ENCODE measurements at regions not wholly inside any gene's neighbourhood (a gene's known extent, or its start where the extent isn't known, plus 50 kb on each side); places are given as distances from the start of the nearest gene placed in this dataset.

DNA sequence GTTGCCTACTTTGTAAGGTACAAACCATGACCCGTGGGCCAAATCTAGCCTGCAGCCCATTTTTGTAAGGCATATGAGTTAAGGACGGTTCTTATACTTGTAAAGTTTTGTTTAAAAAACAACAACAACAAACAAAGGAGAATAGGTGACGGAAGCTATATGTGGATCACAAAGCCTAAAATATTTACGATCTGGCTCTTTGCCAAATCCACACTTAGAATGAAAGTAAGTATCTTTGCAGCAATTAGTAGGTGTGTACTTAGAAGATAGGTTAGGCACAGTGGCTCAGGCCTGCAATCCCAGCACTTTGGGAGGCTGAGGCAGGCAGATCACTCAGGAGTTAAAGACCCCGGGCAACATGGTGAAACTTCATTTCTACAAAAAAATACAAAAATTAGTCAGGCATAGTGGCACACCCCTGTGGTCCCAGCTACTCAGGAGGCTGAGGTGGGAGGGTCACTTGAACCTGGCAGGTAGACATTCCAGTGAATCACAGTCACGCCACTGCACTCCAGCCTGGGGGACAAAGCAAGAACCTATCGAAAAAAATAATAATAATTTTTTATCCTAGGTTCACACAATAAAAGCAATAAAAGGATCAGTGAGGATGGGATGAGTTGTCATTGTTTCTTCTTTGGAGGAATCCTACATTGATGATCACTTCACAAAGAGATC lies 57.8 kb upstream of the CTAGE1 start:
- ChIA-PET CTCF (ENCODE audit: partially characterized antibody) (no interaction called here), POLR2A (ENCODE audit: partially characterized antibody) (no interaction called here)
- no peaks in the 10 kb centered on the region for H3K36me3 Mint-ChIP-seq
- Histone ChIP-seq H3K9me3 (ENCODE audit: control insufficient read depth in 1 of 2, low read length in 2 of 2) (no peaks in the 10 kb centered on the region), H3K4me1 (ENCODE audit: insufficient read depth, low read length) (no peaks in the 10 kb centered on the region), H3K27ac (ENCODE audit: low read depth, low read length) (no peak overlapping the region), H3K36me3 (ENCODE audit: insufficient read depth, low read length) (no peaks in the 10 kb centered on the region), H3K27me3 (ENCODE audit: insufficient read depth, low read length) (no peaks in the 10 kb centered on the region), H3K4me3 (ENCODE audit: low read length in 2 of 2) (no peak overlapping the region)
- no peaks in the 10 kb centered on the region for H3K27me3 Mint-ChIP-seq
- no peak for DNase-seq
- H3K27ac Mint-ChIP-seq: no peak overlapping the region
- H3K9me3 Mint-ChIP-seq: peaks cover 0 to 4% (median 0%) of the 10 kb centered on the region in 8 donors
- no peak overlapping the region for H3K4me3 Mint-ChIP-seq
- intact Hi-C loops (cut with micrococcal nuclease): no loop called here
- H3K4me1 Mint-ChIP-seq: no peaks in the 10 kb centered on the region

DNA sequence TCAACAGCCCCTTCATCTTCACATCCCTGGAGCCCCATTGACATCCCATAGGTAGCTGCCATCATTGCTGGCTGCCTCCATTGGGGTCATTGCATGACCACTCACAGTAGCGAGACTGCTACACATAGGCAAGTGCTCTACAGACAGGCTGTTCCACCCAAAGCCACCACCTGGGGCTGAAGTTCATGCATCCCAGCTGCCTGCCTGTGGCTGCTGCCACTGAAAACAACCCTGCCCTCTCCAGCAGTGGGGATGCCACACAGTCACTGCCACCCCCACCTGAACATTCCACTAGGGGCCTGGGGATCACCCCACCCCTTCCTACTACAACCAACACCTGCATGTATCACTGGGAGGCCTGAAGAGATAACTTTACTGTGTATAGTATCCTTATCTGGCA lies 59.5 kb upstream of the CTAGE1 start:
- H3K36me3 Mint-ChIP-seq: no peaks in the 10 kb centered on the region
- Histone ChIP-seq H3K4me3 (ENCODE audit: low read length in 2 of 2) (no peak overlapping the region), H3K27me3 (ENCODE audit: insufficient read depth, low read length) (no peaks in the 10 kb centered on the region), H3K9me3 (ENCODE audit: control insufficient read depth in 1 of 2, low read length in 2 of 2) (no peaks in the 10 kb centered on the region), H3K27ac (ENCODE audit: low read depth, low read length) (no peak overlapping the region), H3K36me3 (ENCODE audit: insufficient read depth, low read length) (no peaks in the 10 kb centered on the region), H3K4me1 (ENCODE audit: insufficient read depth, low read length) (no peaks in the 10 kb centered on the region)
- no peak overlapping the region for H3K4me3 Mint-ChIP-seq
- H3K4me1 Mint-ChIP-seq: no peaks in the 10 kb centered on the region
- intact Hi-C loops (cut with micrococcal nuclease): no loop called here
- DNase-seq: no peak
- ChIA-PET POLR2A (ENCODE audit: partially characterized antibody) (no interaction called here), CTCF (ENCODE audit: partially characterized antibody) (no interaction called here)
- no peak overlapping the region for H3K27ac Mint-ChIP-seq
- peaks cover 0 to 8% (median 0%) of the 10 kb centered on the region in 8 donors for H3K9me3 Mint-ChIP-seq
- H3K27me3 Mint-ChIP-seq: no peaks in the 10 kb centered on the region

DNA sequence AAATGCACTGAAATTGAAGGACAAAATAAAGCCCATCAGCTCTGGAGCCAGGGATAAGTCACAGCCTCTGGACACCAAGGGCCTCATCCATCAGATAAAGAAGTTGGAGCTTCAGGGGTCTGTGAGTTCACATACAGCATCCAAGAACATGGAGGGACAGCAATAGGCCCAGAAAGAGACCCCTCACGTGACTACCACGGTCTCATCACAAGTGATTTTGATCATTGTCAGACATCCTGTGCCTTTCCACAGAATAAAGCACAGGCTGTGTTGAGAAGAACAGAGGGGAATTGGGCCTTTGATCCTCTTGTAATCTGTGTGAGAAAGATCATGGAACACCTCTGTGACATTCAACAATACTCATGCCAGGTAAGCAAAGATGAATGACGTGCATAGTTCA lies 65.2 kb upstream of the CTAGE1 start:
- POLR2A ChIA-PET (ENCODE audit: partially characterized antibody): no interaction called here
- no peak overlapping the region for H3K4me3 Mint-ChIP-seq
- intact Hi-C loops (cut with micrococcal nuclease): no loop called here
- CTCF ChIA-PET (ENCODE audit: partially characterized antibody): no interaction called here
- H3K27me3 ChIP-seq (ENCODE audit: insufficient read depth, low read length): no peaks in the 10 kb centered on the region
- no peaks in the 10 kb centered on the region for H3K4me1 ChIP-seq (ENCODE audit: insufficient read depth, low read length)
- no peak overlapping the region for H3K27ac Mint-ChIP-seq
- no peaks in the 10 kb centered on the region for H3K4me1 Mint-ChIP-seq
- H3K36me3 Mint-ChIP-seq: no peaks in the 10 kb centered on the region
- no peak overlapping the region for H3K4me3 ChIP-seq (ENCODE audit: low read length in 2 of 2)
- DNase-seq: no peak
- no peak overlapping the region for H3K27ac ChIP-seq (ENCODE audit: low read depth, low read length)
- H3K36me3 ChIP-seq (ENCODE audit: insufficient read depth, low read length): no peaks in the 10 kb centered on the region
- H3K9me3 Mint-ChIP-seq: peaks cover 0 to 4% (median 1%) of the 10 kb centered on the region in 8 donors
- peaks cover 0 to 1% of the 10 kb centered on the region in 2 donors for H3K27me3 Mint-ChIP-seq
- H3K9me3 ChIP-seq (ENCODE audit: control insufficient read depth in 1 of 2, low read length in 2 of 2): no peaks in the 10 kb centered on the region

DNA sequence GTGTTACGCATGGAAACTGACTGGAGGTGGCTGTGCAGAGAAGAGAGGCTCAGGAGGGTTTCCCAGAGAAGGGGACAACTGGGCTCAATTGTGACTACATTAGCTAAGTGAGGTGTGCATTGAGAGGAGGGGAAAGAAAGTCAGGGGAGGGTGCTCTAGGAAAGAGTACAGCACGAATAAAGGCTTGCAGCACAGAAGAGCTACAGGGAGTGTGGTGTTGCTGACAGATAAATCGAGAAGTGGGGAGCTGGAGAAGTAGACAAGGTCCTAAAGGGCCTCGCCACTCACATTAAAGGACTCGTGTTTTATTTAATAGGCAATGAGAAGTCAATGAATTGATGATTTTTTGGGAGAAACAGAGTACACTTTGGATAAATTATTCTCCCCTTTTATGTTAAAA lies 65.7 kb upstream of the CTAGE1 start:
- Mint-ChIP-seq H3K27me3 (peaks cover 0 to 1% of the 10 kb centered on the region in 2 donors), H3K36me3 (no peaks in the 10 kb centered on the region), H3K9me3 (peaks cover 0 to 4% (median 1%) of the 10 kb centered on the region in 8 donors), H3K27ac (no peak overlapping the region), H3K4me3 (no peak overlapping the region), H3K4me1 (no peaks in the 10 kb centered on the region)
- Histone ChIP-seq H3K4me1 (ENCODE audit: insufficient read depth, low read length) (no peaks in the 10 kb centered on the region), H3K27ac (ENCODE audit: low read depth, low read length) (no peak overlapping the region), H3K27me3 (ENCODE audit: insufficient read depth, low read length) (no peaks in the 10 kb centered on the region), H3K4me3 (ENCODE audit: low read length in 2 of 2) (no peak overlapping the region), H3K9me3 (ENCODE audit: control insufficient read depth in 1 of 2, low read length in 2 of 2) (no peaks in the 10 kb centered on the region), H3K36me3 (ENCODE audit: insufficient read depth, low read length) (no peaks in the 10 kb centered on the region)
- ChIA-PET CTCF (ENCODE audit: partially characterized antibody) (no interaction called here), POLR2A (ENCODE audit: partially characterized antibody) (no interaction called here)
- no peak for DNase-seq
- intact Hi-C loops (cut with micrococcal nuclease): no loop called here

DNA sequence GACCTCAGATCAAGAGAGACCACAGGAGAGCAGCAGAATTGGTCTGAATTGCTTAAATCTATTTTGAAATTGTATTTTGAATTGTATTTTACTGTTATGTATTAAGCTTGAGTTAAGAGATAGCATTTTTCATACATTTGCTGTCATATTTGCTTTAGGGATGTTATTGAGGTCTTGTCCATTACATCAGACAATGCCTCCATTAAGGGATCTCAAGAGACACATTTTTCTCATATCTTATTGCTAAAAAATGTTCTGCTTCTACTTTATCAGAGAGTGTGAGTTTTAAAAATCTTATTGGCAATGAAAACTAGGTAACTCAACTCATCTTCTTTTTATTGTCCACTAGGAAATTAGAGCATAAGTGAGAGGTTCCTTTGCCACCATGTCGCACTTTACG lies 66.8 kb upstream of the CTAGE1 start:
- ChIA-PET POLR2A (ENCODE audit: partially characterized antibody) (no interaction called here), CTCF (ENCODE audit: partially characterized antibody) (no interaction called here)
- no peak overlapping the region for H3K4me3 Mint-ChIP-seq
- no peak for DNase-seq
- intact Hi-C loops (cut with micrococcal nuclease): no loop called here
- H3K4me1 Mint-ChIP-seq: no peaks in the 10 kb centered on the region
- H3K36me3 ChIP-seq (ENCODE audit: insufficient read depth, low read length): no peaks in the 10 kb centered on the region
- no peaks in the 10 kb centered on the region for H3K27me3 ChIP-seq (ENCODE audit: insufficient read depth, low read length)
- no peaks in the 10 kb centered on the region for H3K9me3 ChIP-seq (ENCODE audit: control insufficient read depth in 1 of 2, low read length in 2 of 2)
- H3K27ac Mint-ChIP-seq: no peak overlapping the region
- no peak overlapping the region for H3K4me3 ChIP-seq (ENCODE audit: low read length in 2 of 2)
- no peaks in the 10 kb centered on the region for H3K4me1 ChIP-seq (ENCODE audit: insufficient read depth, low read length)
- H3K36me3 Mint-ChIP-seq: no peaks in the 10 kb centered on the region
- H3K27me3 Mint-ChIP-seq: peaks cover 2 to 5% of the 10 kb centered on the region in 2 donors
- peaks cover 0 to 4% (median 1%) of the 10 kb centered on the region in 8 donors for H3K9me3 Mint-ChIP-seq
- no peak overlapping the region for H3K27ac ChIP-seq (ENCODE audit: low read depth, low read length)

DNA sequence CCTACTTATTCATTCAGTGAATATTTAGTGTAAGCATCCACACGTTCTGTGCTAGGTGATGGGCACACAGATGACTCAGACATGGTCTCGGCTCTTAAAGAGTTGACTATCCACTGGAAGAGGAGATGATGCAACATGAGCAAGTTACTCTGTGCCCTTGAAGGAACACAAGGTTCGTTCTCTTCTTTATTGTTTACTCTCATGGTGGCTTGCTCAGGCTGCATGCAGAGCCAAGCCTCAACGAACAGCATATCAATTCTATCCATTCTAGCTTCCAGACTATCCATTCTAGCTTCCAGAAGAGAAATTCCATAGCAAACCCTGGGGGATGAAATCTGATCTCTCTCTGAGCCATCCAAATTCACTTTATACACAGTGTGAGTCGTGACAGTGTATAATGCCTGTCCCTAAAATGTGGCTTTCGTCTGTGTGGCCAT lies 68.1 kb upstream of the CTAGE1 start:
- DNase-seq: no peak
- H3K4me1 Mint-ChIP-seq: no peaks in the 10 kb centered on the region

DNA sequence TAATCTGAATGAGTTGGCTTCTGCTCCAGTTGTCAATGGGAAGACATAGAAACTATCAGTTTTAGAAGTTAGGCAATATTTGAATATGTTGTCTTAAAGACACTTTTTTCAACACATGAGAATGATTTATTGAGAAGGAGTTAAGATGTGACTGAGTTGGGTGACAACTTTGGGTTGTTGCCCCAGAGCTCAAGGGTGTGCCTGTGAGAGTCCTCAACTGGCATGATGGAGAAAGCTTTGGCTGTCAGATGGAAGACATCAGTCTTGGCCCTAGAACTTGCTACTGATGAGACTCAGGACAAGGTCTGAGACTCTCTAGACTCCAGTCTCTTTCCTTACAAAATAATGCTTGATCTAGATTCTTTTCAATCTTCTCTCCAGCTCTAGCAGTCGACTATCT lies 69.0 kb upstream of the CTAGE1 start:
- Mint-ChIP-seq H3K9me3 (peaks cover 0 to 4% (median under 1%) of the 10 kb centered on the region in 8 donors), H3K36me3 (no peaks in the 10 kb centered on the region), H3K4me3 (no peak overlapping the region), H3K27ac (no peak overlapping the region), H3K27me3 (peaks cover 4 to 5% of the 10 kb centered on the region in 2 donors), H3K4me1 (no peaks in the 10 kb centered on the region)
- Histone ChIP-seq H3K4me3 (ENCODE audit: low read length in 2 of 2) (no peak overlapping the region), H3K4me1 (ENCODE audit: insufficient read depth, low read length) (no peaks in the 10 kb centered on the region), H3K9me3 (ENCODE audit: control insufficient read depth in 1 of 2, low read length in 2 of 2) (no peaks in the 10 kb centered on the region), H3K36me3 (ENCODE audit: insufficient read depth, low read length) (no peaks in the 10 kb centered on the region), H3K27me3 (ENCODE audit: insufficient read depth, low read length) (no peaks in the 10 kb centered on the region), H3K27ac (ENCODE audit: low read depth, low read length) (no peak overlapping the region)
- intact Hi-C loops (cut with micrococcal nuclease): no loop called here
- DNase-seq: no peak
- ChIA-PET POLR2A (ENCODE audit: partially characterized antibody) (no interaction called here), CTCF (ENCODE audit: partially characterized antibody) (no interaction called here)

More for the DNA sequence above, 68.1 kb upstream of the CTAGE1 start:
- Histone ChIP-seq H3K4me1 (ENCODE audit: insufficient read depth, low read length) (no peaks in the 10 kb centered on the region), H3K4me3 (ENCODE audit: low read length in 2 of 2) (no peak overlapping the region), H3K36me3 (ENCODE audit: insufficient read depth, low read length) (no peaks in the 10 kb centered on the region), H3K27me3 (ENCODE audit: insufficient read depth, low read length) (no peaks in the 10 kb centered on the region), H3K9me3 (ENCODE audit: control insufficient read depth in 1 of 2, low read length in 2 of 2) (no peaks in the 10 kb centered on the region), H3K27ac (ENCODE audit: low read depth, low read length) (no peak overlapping the region)
- Mint-ChIP-seq H3K27ac (no peak overlapping the region), H3K4me3 (no peak overlapping the region), H3K27me3 (peaks cover 2 to 5% of the 10 kb centered on the region in 2 donors), H3K9me3 (peaks cover 0 to 4% (median 2%) of the 10 kb centered on the region in 8 donors), H3K36me3 (no peaks in the 10 kb centered on the region)
- ChIA-PET POLR2A (ENCODE audit: partially characterized antibody) (no interaction called here), CTCF (ENCODE audit: partially characterized antibody) (no interaction called here)
- intact Hi-C loops (cut with micrococcal nuclease): no loop called here

DNA sequence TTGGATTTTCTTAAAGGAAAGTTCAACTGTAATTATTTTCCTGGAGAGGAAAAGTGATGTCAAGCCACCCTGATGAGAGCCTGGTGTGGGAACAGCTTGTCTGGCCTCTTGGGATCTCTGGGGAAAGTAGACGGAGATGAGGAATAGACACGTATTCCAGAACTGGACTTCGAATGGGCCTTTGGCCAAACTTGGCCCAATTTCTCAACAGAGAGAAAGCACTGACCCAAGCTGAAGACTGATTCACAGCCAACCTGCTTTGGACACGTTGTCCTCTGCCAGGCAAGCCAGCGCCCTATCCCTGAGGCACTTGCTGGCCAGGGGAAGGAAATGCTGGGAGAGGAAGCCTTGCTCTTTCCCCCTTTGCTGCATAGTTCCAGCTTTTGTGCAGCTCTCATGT lies 70.8 kb upstream of the CTAGE1 start:
- H3K27me3 ChIP-seq (ENCODE audit: insufficient read depth, low read length): no peaks in the 10 kb centered on the region
- Mint-ChIP-seq H3K36me3 (no peaks in the 10 kb centered on the region), H3K4me3 (no peak overlapping the region), H3K4me1 (no peaks in the 10 kb centered on the region), H3K9me3 (peaks cover 0 to 6% (median 2%) of the 10 kb centered on the region in 8 donors), H3K27ac (no peak overlapping the region), H3K27me3 (peaks cover 4 to 5% of the 10 kb centered on the region in 2 donors)
- ChIA-PET POLR2A (ENCODE audit: partially characterized antibody) (no interaction called here), CTCF (ENCODE audit: partially characterized antibody) (no interaction called here)
- intact Hi-C loops (cut with micrococcal nuclease): no loop called here
- DNase-seq: no peak
- no peaks in the 10 kb centered on the region for H3K36me3 ChIP-seq (ENCODE audit: insufficient read depth, low read length)
- no peaks in the 10 kb centered on the region for H3K9me3 ChIP-seq (ENCODE audit: control insufficient read depth in 1 of 2, low read length in 2 of 2)
- H3K4me3 ChIP-seq (ENCODE audit: low read length in 2 of 2): no peak overlapping the region
- H3K27ac ChIP-seq (ENCODE audit: low read depth, low read length): no peak overlapping the region
- H3K4me1 ChIP-seq (ENCODE audit: insufficient read depth, low read length): no peaks in the 10 kb centered on the region

Data from CD4-positive, alpha-beta memory T cell (primary cell).